Astrocyte of the spinal cord (primary cell): ENCODE measurements at regions not wholly inside any gene's neighbourhood (a gene's known extent, or its start where the extent isn't known, plus 50 kb on each side); places are given as distances from the start of the nearest gene placed in this dataset.

Source experiments
- DNase-seq: peaks from one replicate; pipeline ENCODE4 v3.0.0; 2011; ENCODE audit warnings: low read depth, low spot score
- H3K4me3 ChIP-seq: 2 replicates; pipeline ENCODE4 v1.5.1; 2011; ENCODE audit warnings: low read depth, mild to moderate bottlenecking, low read length, moderate library complexity
- CTCF ChIP-seq: IDR thresholded peaks from 2 replicates; pipeline ENCODE4 v1.5.1; 2012; ENCODE audit warnings: low read depth, mild to moderate bottlenecking, low read length, inconsistent platforms
- in situ Hi-C: cut with HindIII; loops from 2 replicates; pipeline ENCODE4 v1.10.0; 2017; ENCODE audit warnings: low sequenced_read_pairs

- no peak for TF ChIP-seq CTCF
- no peak overlapping the region for H3K4me3 ChIP-seq
- in situ Hi-C loops = no loop called here
- DNase-seq = no peak
Measured at GRCh38 chr1:55707196-55707595, 492.0 kb upstream of the USP24 start.

- H3K4me3 ChIP-seq = no peak overlapping the region
- in situ Hi-C loops = no loop called here
- TF ChIP-seq CTCF = no peak
- no peak for DNase-seq
Measured at GRCh38 chr1:55706397-55706796, 491.2 kb upstream of the USP24 start.

- no peak for TF ChIP-seq CTCF
- peak; percentile 47 for DNase-seq
- no peak overlapping the region for H3K4me3 ChIP-seq
- in situ Hi-C loops = no loop called here
Measured at GRCh38 chr1:55703726-55704363, 488.7 kb upstream of the USP24 start.

- DNase-seq = no peak
- no peak overlapping the region for H3K4me3 ChIP-seq
- in situ Hi-C loops = no loop called here
- TF ChIP-seq CTCF = peak; percentile 75
Measured at GRCh38 chr1:55702064-55702463, 486.9 kb upstream of the USP24 start.

- in situ Hi-C loops = no loop called here
- no peak for TF ChIP-seq CTCF
- no peak overlapping the region for H3K4me3 ChIP-seq
- no peak for DNase-seq
Measured at GRCh38 chr1:55700359-55701130, 485.4 kb upstream of the USP24 start.

GRCh38 chr1:55699228-55699627 is 484.1 kb upstream of the USP24 start:
- H3K4me3 ChIP-seq = no peak overlapping the region
- in situ Hi-C loops = no loop called here
- DNase-seq = no peak
- TF ChIP-seq CTCF = no peak
